ENCODE measurements at regions not wholly inside any gene's neighbourhood (a gene's known extent, or its start where the extent isn't known, plus 50 kb on each side); places are given as distances from the start of the nearest gene placed in this dataset.
A peak's percentile ranks its signal among the peaks of the same experiment; 100 is the strongest.

GRCh38 chr12:30416631-30417030 is 279.0 kb downstream of the IPO8 start:
- Mint-ChIP-seq H3K4me1 (ENCODE audit: insufficient read depth, unreplicated experiment) (peaks cover 27% of the 10 kb centered on the region), H3K27ac (ENCODE audit: low read depth, unreplicated experiment) (no peak overlapping the region), H3K4me3 (ENCODE audit: unreplicated experiment) (no peak overlapping the region), H3K36me3 (ENCODE audit: insufficient read depth, unreplicated experiment) (no peaks in the 10 kb centered on the region), H3K27me3 (ENCODE audit: insufficient read depth, unreplicated experiment) (no peaks in the 10 kb centered on the region), H3K9me3 (ENCODE audit: unreplicated experiment) (no peaks in the 10 kb centered on the region)
- ChIA-PET CTCF (interaction anchor here (0.6 to 0.9 kb wide), 3 partner anchors 10 to 393 kb away, joined by 3 to 5 read pairs (median 4); no protein-coding TSS in a partner anchor), POLR2A (interaction anchor here (0.6 to 1.0 kb wide), 4 partner anchors 15 to 558 kb away, joined by 3 to 5 read pairs (median 3); no protein-coding TSS in a partner anchor)
- TF ChIP-seq, protein P1, sequence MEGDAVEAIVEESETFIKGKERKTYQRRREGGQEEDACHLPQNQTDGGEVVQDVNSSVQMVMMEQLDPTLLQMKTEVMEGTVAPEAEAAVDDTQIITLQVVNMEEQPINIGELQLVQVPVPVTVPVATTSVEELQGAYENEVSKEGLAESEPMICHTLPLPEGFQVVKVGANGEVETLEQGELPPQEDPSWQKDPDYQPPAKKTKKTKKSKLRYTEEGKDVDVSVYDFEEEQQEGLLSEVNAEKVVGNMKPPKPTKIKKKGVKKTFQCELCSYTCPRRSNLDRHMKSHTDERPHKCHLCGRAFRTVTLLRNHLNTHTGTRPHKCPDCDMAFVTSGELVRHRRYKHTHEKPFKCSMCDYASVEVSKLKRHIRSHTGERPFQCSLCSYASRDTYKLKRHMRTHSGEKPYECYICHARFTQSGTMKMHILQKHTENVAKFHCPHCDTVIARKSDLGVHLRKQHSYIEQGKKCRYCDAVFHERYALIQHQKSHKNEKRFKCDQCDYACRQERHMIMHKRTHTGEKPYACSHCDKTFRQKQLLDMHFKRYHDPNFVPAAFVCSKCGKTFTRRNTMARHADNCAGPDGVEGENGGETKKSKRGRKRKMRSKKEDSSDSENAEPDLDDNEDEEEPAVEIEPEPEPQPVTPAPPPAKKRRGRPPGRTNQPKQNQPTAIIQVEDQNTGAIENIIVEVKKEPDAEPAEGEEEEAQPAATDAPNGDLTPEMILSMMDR (IDR thresholded peaks at IDR 0.05; ENCODE audit: unreplicated experiment) = no peak
- intact Hi-C loops (cut with micrococcal nuclease) = no loop called here
- peak; percentile 7 for DNase-seq (ENCODE audit: unreplicated experiment)
- BruUV-seq (replicated peaks) = no TSS peak

DNA sequence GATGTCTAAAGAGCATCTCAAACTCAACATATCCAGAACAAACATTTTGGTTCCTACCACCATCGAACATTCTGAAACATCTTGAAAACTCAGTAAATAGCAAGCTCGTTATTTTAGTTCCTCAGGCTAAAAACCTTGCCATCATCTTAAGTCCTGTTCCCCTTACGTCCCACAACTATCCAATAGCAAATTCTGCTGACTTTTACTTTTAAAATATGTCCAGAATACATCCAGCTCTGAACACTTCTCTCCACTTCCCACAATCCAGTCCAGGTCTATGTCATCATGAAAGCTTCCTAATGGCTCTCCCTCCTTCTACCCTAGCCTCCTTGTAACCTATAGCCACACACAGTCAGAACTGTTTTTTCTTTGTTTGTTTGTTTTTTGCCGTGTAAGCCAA is 279.9 kb downstream of the IPO8 start:
- Mint-ChIP-seq H3K4me3 (ENCODE audit: unreplicated experiment) (no peak overlapping the region), H3K9me3 (ENCODE audit: unreplicated experiment) (no peaks in the 10 kb centered on the region), H3K27ac (ENCODE audit: low read depth, unreplicated experiment) (no peak overlapping the region), H3K27me3 (ENCODE audit: insufficient read depth, unreplicated experiment) (no peaks in the 10 kb centered on the region), H3K4me1 (ENCODE audit: insufficient read depth, unreplicated experiment) (peaks cover 21% of the 10 kb centered on the region), H3K36me3 (ENCODE audit: insufficient read depth, unreplicated experiment) (no peaks in the 10 kb centered on the region)
- TF ChIP-seq, protein P1 (IDR thresholded peaks at IDR 0.05; ENCODE audit: unreplicated experiment) = no peak
- intact Hi-C loops (cut with micrococcal nuclease) = no loop called here
- CTCF ChIA-PET = interaction anchor here (0.6 to 0.9 kb wide), 4 partner anchors 24 to 394 kb away, joined by 3 to 5 read pairs (median 4); no protein-coding TSS in a partner anchor
- BruUV-seq (replicated peaks) = no TSS peak
- DNase-seq (ENCODE audit: unreplicated experiment) = no peak
- POLR2A ChIA-PET = interaction anchor here (0.7 to 1.0 kb wide), 4 partner anchors 14 to 558 kb away, joined by 3 to 5 read pairs (median 4); no protein-coding TSS in a partner anchor

GRCh38 chr12:30414507-30414906 is 281.2 kb downstream of the IPO8 start:
- ChIA-PET CTCF (no interaction called here), POLR2A (no interaction called here)
- Mint-ChIP-seq H3K9me3 (ENCODE audit: unreplicated experiment) (no peaks in the 10 kb centered on the region), H3K4me1 (ENCODE audit: insufficient read depth, unreplicated experiment) (peaks cover 16% of the 10 kb centered on the region), H3K27ac (ENCODE audit: low read depth, unreplicated experiment) (no peak overlapping the region), H3K27me3 (ENCODE audit: insufficient read depth, unreplicated experiment) (no peaks in the 10 kb centered on the region), H3K4me3 (ENCODE audit: unreplicated experiment) (no peak overlapping the region), H3K36me3 (ENCODE audit: insufficient read depth, unreplicated experiment) (no peaks in the 10 kb centered on the region)
- no peak for DNase-seq (ENCODE audit: unreplicated experiment)
- intact Hi-C loops (cut with micrococcal nuclease) = no loop called here
- no TSS peak for BruUV-seq (replicated peaks)
- TF ChIP-seq, protein P1 (IDR thresholded peaks at IDR 0.05; ENCODE audit: unreplicated experiment) = no peak

DNA sequence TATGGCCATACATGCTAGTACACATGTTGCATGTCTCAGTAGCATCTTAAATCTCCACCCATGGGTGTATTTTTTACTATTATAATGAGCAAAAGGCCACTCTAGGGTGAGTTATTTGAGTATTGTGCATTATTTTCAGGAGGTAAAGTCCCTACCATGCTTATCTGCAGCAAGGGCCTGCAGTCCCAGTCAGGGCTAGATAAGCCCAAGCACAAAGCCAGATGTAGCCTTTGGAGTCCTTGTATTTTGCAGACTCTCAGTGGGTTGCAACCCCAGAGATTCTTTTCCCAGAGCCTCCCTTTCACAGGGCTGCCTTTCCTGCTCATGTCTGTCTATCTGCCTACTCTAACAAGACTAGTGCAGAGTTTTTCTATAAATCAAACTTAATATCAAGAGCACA is 295.3 kb downstream of the IPO8 start:
- no peaks in the 10 kb centered on the region for H3K27me3 Mint-ChIP-seq (ENCODE audit: insufficient read depth, unreplicated experiment)
- H3K36me3 Mint-ChIP-seq (ENCODE audit: insufficient read depth, unreplicated experiment) = no peaks in the 10 kb centered on the region
- H3K4me1 Mint-ChIP-seq (ENCODE audit: insufficient read depth, unreplicated experiment) = no peaks in the 10 kb centered on the region
- POLR2A ChIA-PET = no interaction called here
- intact Hi-C loops (cut with micrococcal nuclease) = no loop called here
- TF ChIP-seq, protein P1 (IDR thresholded peaks at IDR 0.05; ENCODE audit: unreplicated experiment) = no peak
- H3K27ac Mint-ChIP-seq (ENCODE audit: low read depth, unreplicated experiment) = no peak overlapping the region
- CTCF ChIA-PET = no interaction called here
- no peak for DNase-seq (ENCODE audit: unreplicated experiment)
- BruUV-seq (replicated peaks) = no TSS peak
- H3K4me3 Mint-ChIP-seq (ENCODE audit: unreplicated experiment) = no peak overlapping the region
- peaks cover 14% of the 10 kb centered on the region for H3K9me3 Mint-ChIP-seq (ENCODE audit: unreplicated experiment)

Measured in MCF 10A (cell line).